HG02852 (cell line): ENCODE measurements at regions not wholly inside any gene's neighbourhood (a gene's known extent, or its start where the extent isn't known, plus 50 kb on each side); places are given as distances from the start of the nearest gene placed in this dataset.

Experiments
- ATAC-seq: cut with Tn5 transposase; IDR thresholded peaks from one replicate; pipeline ENCODE4 v1.9.1; 2021; ENCODE audit warnings: mild to moderate bottlenecking, moderate library complexity; ENCODE audit not compliant: unreplicated experiment

DNA sequence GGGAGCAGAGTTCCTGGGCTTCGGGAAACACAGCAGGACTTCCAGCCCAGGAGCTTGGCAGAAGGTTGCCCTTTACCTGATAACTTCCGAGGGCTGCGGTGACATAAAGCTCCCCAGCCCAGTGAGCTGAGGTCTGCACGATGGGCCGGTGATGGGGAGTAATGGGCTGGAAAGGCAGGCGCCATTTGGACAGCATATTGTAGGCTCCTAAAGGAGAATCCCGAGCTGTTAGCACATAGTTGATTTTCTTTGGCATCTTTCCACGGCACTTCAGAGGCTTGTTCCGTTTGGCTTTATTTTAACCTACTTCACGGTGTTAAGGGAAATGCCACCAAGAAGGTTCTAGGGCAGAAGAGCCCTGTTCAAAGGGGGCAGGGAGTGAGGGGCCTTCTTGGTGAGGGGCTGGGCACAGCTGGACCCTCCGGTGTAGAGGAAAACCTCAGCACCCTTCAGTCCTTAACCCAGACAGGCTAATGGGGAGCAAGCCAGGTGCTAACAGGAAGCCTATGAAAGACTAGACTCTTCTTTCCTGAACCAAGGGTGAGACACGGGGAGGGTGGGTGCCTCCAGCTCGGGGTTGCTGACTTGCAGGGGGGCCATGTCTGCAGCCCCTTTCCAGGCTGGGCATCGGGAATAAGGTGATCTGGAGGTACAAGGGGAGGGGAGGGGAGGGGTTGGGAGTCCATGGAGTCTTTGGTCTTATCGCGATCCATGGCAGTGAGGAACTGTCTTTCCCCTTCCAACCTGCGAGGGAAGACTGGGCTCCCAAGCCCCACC is 347.7 kb downstream of the GLRX3 start:
- ATAC-seq = no peak

DNA sequence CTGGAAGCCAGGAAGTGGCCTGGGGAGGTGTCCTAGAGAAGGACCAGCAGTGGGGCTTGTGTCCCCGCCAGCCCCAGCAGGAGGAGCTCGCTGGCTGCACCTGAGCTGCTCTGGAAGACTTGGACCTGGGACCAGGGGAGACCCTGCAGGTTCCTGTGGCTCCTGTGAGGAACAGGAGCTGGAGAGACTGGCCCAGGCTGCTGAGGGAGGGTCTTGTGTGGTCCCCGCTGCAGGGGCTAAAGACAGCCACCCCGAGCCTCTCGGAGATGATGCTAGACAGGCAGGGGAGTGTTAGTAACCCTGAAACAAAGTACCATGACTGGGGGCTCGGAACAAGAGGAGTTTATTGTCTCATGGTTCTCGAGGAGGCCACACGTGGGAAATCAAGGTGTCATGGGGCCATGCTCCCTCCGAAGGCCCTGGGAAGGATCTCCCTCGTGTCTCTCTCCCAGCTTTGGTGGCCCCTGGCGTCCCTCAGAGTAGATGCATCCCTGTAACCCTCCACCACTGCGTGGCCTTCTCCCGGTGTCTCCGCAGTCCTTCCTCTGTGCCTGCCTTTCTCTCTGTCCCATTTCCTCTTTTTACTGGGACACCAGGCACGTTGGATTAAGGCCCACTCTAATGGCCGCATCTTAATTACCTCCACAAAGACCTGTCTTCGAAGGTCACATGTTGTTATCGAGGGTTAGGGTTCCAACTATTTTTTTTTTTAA is 348.4 kb downstream of the GLRX3 start:
- no peak for ATAC-seq

DNA sequence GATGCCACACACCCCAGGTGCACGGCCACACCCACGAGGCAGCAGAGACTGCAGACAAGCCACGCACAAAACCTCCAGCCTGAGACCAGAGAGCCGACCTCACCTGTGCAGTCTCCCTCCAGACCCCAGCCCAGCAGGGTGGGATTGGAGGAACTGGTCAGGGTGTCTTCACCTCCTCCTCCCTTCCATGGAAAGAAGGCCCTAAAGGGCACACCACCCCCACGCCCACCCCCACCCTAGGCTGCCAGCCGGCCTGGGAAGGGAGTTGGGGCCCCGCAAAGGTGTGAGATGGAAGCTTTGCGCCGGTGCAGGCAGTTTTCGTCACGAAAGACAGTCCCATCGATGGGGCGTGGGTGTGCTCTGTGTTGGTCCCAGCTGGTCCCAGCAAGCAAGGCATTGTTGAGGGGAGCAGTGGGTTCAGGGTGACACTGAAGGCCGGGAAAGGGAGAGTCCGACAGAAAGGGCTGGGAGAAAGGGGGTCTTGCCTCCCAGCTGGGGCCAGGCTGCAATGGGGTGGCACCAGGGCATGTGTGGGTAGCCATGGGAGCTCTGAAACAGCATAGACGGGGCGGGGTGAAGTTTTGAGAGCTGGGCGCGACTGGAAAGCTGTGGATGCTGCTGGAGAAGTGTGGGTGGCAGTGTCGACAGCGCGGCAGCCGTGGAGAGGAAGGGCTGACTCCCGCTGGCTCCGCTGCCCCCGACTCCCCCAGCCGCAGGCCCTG is 349.2 kb downstream of the GLRX3 start:
- ATAC-seq = no peak

DNA sequence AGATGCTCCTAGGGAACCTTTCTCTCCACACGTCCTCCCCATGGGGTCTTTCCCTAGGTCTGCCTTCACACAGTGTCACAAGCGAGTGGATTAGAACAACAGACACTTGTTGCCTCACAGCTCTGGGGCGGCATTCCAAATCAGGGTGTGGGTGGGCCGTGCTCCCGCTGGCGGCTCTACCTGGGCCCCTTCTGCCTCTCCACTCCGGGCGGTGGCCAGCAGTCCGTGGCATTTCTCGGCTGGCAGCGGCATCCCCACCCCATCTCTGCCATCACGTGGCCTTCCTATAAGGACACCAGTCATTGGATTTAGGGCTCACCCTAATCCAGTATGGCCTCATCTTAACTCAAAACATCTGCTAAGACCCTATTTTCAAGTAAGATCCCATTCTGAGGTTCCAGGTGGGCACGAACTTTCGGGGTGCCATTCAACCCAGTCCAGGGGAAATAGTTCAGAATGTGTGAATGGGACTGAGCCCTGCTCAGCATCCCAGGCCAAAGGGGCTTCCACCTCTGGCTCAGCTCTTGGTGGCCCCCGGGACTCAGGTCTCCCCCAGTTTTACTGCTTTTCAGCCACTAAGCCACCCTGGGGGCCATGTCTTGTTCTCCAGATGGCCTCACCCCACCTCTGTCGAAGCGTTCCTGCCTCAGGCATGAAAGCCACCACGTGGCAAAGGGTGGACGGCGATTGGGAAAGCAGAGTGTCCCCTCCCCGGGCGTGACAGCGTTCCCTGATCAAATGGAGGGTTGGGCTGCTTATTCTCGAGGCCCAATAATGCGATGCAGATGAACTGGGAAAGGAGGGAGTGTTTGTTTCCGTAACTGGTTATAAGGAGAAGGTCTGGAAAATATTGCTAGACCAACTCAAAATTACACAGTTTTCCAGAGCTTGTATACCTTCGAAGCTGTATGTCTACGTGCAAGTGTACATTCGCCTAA is 350.0 kb downstream of the GLRX3 start:
- ATAC-seq = no peak

DNA sequence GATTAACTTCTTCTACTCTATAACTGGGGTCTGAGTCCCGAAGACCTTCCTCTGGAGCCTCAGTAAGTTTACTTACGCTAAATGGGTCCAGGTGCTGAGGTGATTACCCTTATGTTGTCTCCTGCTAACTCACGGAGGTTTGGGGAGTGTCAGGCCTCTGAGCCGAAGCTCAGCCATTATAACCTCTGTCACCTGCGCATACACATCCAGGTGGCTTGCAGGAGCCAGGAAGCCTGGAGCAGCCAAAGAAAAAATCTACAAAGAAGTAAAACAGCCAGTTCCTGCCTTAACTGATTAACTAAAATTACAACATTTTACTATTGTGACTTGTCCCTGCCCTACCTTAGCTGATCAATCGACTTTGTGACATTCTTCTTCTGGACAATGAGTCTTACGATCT is 350.7 kb downstream of the GLRX3 start:
- ATAC-seq = no peak

DNA sequence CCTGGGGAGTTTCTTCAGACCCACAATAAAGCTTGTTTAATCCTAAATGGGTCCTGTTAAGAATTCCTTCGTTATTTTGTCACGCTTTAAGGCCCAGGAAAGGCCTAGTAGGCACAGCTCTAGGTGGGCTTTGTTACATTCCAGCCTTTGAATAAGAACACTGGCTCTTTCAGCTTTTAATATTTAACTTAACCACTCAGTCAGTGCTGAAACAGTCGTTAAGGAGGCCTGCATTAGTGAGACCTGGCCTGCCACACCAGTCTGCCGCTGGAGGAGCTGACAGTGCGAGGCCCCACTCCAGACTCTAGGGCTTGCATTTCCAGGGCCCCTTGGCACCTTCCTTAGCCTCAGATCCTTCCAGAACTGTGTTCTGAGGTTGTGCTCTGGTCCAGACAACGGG is 351.4 kb downstream of the GLRX3 start:
- no peak for ATAC-seq

DNA sequence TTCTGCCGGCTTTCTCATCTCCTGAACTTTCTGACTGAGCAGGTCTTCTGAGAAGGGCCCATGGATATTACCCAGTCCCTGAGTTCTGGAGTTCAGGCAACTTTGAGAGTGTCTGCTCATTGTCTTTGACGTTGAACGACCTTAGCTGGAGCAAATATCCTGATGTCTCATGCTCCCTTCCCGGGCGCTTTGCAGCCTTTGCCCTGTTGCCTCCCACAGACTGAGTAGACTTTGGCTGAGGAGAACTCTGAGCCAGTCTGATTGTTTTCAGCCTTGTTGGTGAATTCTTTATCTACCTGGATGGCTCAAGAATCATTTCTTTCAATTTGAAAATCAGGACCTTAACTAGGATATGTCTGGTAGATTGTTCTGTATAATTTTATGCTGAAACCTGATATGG is 353.7 kb downstream of the GLRX3 start:
- ATAC-seq = no peak

DNA sequence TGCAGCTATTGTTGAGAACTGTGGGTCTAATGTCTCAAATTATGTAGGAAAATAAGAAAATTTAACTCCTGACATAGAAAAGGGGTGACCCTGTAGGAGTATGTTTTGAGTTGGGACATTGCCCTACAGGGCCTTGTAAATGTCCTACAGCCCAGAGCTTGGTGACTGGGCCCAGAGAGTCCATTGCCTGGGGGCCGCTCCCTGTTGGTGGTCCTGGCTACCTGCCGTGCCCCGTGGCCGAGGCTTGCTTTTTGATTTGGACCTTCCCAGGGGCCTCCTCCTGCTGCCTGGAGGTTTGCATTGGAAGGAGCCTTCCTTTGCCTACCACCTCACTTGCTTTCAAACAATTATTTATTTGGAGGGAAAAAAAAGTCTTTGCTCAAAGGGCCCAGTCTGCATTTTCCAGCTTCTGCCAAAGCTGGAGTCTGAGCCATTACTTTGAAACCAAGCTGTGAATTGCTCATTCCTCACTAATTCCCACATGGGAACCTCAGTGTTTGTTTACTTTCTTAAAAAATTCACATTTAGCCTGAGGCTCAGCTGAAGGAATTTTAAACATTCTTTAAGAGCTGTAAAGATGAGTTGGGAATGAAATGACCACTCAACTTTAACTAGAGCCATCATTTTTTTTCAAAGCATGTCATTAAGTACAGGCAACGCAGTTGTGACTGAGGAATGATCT is 355.0 kb downstream of the GLRX3 start:
- ATAC-seq = no peak

DNA sequence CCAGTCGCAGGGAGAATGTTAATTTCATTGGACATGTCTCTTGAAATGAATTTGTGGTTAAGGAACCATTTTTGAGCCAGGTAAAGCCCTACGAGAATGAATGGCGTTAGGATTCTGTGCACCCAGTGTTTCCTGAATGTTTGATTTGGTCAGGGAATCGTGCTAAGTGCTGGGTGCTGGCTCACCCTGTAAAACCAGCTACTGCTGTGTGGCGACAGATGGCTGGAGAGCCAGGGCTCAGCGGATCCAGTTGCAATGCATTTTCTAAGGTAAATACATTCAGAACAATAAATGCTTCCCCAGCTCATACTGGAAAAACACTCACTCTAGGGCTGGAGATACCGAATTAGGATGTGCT is 355.5 kb downstream of the GLRX3 start:
- ATAC-seq = no peak

DNA sequence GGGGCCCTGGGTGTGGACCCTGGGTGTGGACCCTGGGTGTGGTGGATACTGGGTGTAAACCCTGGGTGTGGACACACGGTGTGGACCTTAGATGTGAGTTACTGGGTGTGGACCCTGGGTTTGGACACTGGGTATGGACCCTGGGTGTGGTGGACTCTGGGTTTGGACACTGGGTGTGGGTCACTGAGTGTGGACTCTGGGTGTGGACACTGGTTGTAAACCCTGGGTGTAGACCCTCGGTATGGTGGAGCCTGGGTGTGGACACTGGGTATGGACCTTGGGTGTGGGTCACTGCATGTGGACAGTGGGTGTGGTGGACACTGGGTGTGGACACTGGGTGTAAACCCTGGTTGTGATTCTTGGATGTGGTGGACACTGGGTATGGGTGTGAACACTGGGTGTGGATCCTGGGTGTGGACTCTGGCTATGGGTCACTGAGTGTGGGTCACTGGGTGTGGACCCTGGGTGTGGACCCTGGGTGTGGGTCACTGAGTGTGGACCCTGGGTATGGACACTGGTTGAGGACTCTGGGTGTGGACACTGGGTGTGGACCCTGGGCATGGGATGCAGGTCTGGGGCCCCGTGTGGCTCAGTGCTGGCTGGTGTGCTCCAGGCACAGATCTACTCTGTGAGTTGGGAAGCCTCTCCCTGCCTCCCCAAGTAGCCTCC is 356.2 kb downstream of the GLRX3 start:
- ATAC-seq = no peak

DNA sequence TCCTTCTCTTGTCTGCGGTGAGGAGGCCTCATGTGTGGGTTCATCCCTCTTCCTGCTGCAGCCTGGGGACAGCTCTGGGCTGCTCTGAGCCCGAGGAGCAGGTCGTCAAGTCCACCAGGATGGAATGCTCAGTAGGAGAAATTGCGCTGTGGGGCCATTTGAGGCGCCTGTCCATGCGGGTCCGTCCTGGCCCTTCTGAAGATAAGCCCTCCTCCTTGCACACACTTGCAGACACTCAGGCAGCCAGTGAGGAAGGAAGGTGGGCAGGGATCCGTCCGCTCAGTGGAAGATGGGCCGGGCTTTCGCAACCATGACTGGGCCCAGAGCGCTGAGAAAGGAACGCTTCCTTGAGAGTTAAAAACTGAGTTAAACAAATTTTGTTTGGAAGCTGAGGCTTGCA is 356.8 kb downstream of the GLRX3 start:
- no peak for ATAC-seq

DNA sequence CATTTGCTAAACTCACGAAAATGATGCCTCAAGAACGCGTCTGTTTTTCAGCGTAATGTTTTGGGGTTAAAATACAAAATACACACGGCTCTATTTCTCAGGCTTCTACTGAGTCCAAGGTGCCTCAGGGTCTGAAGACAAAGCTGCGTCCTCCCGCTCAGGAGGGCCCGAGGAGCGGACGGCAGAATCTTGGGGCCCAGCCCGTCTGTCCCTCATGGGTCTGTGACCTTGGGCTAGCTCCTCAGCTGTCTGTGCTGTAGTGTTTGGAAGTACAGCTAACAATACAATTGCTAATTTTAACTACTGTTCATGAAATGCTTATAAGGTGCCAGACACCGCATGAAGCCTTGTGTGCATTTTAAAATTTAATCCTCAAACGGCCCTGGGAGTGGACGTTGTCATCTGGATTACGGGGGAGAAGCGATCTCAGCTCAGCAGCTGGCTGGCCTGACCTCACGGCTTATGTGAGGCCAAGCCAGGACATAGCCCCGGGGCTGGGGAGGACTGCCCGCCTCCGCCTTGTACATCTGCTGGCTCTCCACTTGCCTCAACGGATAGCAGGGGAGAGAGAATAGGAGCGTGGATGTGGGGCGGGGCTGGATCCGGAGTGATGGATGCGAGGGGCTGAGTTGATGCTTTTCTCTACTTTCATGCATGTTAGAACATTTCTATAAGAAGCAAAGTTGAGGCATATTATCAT is 357.4 kb downstream of the GLRX3 start:
- no peak for ATAC-seq

DNA sequence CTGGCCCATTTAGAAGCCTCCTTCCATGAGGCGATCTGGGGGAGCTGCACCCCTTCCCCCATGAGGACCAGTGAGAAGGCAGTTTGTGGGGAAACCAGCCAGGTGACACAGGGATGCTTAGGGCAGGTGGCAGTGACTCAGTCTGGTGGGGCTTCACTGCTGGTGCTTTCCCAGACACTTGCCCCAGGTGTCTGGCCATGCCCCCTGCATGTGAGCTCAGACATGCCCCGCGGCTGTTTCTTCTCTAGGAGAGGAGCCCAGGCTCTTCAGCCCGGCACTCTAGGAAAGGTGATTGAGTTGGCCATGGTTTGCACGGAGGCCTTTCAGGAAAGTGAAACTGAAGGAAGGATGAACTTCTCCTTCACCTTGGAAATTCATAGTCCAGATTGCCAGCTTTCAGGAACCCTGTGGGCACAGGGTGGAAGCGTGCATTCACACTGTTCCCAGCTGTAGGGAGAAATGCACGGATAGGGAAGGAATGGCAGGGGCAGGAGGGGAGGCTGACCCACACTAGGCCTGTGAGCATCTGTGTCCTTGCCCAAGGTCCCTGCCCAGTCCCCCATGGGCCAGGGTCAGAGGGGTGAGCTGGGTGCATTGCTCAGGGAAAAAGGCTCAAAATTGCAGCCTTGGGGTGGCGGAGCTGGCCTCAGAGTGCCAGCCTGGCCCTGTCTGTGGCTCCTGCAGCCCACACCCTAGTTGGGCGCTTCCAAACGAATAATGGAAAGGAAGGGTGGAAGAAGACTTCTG is 359.1 kb downstream of the GLRX3 start:
- no peak for ATAC-seq

DNA sequence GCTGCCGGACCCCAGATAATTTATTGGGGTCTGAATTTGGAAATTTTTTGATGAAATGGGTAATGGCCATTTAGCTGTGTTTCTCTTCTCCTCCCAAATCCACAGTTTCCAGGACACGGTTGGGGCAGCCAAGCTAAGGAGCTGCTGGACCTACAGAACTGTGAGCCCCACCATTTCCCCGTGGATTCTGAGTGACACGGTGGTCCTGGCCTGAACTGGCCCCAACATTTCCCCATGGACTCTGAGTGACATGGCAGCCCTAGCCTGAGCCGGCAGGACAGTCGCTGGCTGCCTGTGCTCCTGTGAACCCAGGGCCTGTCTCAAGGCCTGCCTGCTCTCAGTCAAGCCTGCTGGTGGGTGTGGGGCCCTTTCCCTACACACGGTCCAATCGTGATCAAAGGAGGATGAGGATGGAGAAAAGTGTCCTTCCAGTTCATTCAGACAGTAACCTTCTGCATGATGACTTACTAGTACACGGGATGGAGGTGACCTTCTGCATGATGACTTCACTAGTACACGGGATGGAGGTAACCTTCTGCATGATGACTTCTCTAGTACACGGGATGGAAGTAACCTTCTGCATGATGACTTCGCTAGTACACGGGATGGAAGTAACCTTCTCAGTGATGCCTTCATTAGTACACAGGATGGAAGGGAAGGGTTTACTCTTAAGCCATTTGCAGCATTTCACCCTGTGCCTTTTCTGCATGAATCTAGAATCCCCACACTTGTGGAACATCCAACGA is 359.9 kb downstream of the GLRX3 start:
- no peak for ATAC-seq

DNA sequence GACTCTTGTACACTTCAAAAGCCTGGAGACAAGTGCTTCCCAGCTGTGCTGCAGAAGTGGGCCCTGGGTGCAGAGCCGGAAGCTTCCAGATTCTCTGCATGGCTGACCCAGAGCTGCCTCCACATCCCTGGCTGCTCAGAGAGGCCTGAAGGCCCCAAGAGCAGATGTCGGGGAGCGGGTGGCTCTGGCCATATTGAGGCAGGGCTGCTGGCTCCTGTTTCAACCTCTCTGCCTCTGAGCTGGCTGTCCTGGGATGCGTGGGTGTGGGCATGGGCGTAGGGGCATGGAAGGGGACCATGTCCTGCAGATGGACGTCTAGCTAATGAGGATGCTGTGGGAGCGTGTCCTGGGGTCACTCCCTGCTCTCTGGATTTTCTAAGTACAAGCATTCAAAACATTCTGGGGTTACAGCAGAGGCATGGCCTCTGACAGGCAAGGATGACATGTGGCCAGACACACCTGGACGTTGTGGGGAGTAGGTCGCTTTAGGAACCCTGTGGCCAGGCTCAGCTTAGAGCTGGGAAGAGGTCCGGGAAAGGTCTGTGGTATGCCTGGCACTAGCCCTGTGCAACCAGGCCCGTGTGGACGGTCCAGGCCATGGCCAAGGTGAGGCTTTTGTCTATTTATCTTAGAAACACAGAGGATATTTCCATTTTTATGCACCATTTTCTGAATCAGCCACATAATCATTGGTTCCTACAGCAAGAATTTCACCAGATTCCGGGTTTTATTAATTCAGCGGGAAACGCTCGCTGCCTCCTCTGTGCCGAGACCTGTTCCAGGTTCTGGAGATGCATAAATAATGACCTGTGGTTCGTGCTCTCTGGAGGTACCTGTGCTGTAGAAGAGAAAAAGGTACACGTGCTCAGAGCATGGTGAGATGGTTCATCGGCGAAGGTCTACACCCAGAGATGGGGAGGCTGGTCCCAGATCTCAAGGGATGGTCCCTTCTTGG is 361.1 kb downstream of the GLRX3 start:
- no peak for ATAC-seq

DNA sequence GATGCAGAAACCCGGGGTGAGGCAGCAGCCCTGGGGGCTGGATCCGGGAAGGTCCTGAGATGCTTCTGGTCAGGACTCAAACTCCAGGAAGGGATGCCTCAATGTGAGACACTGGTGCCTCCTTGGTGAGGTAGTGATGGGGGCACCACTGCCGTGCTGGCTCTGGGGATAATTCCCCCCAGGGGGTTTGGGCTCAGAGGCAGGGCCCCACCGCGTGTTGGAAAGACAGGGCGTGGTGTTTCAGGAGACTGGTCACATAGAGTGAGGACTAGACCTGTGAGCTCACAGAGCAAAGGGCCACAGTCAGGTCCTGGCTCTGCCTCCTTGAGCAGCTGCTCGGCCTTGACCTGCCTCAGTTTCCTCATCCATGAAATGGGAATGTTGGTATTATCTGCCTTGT is 361.9 kb downstream of the GLRX3 start:
- no peak for ATAC-seq

DNA sequence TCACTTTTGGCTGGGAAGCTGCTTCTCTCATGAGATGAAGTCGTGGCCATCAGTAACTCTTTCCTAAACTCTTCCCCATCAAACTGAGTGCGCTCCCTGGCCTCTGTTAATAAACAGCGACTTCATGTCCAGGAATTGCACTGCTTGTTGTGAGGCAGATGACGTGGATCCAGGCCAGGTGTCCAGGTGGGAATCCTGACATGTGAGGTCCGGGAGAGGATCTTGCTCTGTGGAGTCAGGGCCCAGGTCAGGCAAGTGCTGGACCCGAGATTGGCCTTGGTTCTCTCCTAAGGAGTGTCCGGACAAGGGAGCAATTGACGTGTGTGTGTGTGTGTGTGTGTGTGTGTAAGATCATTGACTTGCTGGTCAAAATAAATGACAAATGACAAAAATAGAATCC is 362.7 kb downstream of the GLRX3 start:
- ATAC-seq = no peak
